ENCODE measurements at regions not wholly inside any gene's neighbourhood (a gene's known extent, or its start where the extent isn't known, plus 50 kb on each side); places are given as distances from the start of the nearest gene placed in this dataset.
A peak's percentile ranks its signal among the peaks of the same experiment; 100 is the strongest.

- no peak for DNase-seq (ENCODE audit: low spot score, unreplicated experiment)
- no peak for TF ChIP-seq CTCF (IDR thresholded peaks at IDR 0.05; ENCODE audit: unreplicated experiment)
- Mint-ChIP-seq H3K27me3 (peaks cover 4% of the 10 kb centered on the region), H3K9me3 (ENCODE audit: low read depth) (no peaks in the 10 kb centered on the region), H3K36me3 (ENCODE audit: insufficient read depth) (no peaks in the 10 kb centered on the region), H3K4me3 (ENCODE audit: low read depth) (no peak overlapping the region), H3K4me1 (ENCODE audit: low read depth) (peaks cover 13% of the 10 kb centered on the region), H3K27ac (no peak overlapping the region)
Observed at GRCh38 chr20:19018881-19019280, 193.6 kb upstream of the SLC24A3 start.

GRCh38 chr20:19019734-19020364 is 192.6 kb upstream of the SLC24A3 start:
- H3K27me3 Mint-ChIP-seq, result peaks cover 4% of the 10 kb centered on the region
- H3K9me3 Mint-ChIP-seq (ENCODE audit: low read depth), result no peaks in the 10 kb centered on the region
- no peak for DNase-seq (ENCODE audit: low spot score, unreplicated experiment)
- no peak overlapping the region for H3K27ac Mint-ChIP-seq
- H3K4me3 Mint-ChIP-seq (ENCODE audit: low read depth), result no peak overlapping the region
- H3K4me1 Mint-ChIP-seq (ENCODE audit: low read depth), result peaks cover 17% of the 10 kb centered on the region
- TF ChIP-seq CTCF (IDR thresholded peaks at IDR 0.05; ENCODE audit: unreplicated experiment), result peak; percentile 16
- no peaks in the 10 kb centered on the region for H3K36me3 Mint-ChIP-seq (ENCODE audit: insufficient read depth)

GRCh38 chr20:19021406-19022117 is 190.9 kb upstream of the SLC24A3 start:
- Mint-ChIP-seq H3K4me1 (ENCODE audit: low read depth) (peaks cover 17% of the 10 kb centered on the region), H3K27me3 (peaks cover 6% of the 10 kb centered on the region), H3K27ac (no peak overlapping the region), H3K9me3 (ENCODE audit: low read depth) (no peaks in the 10 kb centered on the region), H3K36me3 (ENCODE audit: insufficient read depth) (no peaks in the 10 kb centered on the region), H3K4me3 (ENCODE audit: low read depth) (no peak overlapping the region)
- no peak for DNase-seq (ENCODE audit: low spot score, unreplicated experiment)
- no peak for TF ChIP-seq CTCF (IDR thresholded peaks at IDR 0.05; ENCODE audit: unreplicated experiment)

GRCh38 chr20:19022118-19022575 is 190.3 kb upstream of the SLC24A3 start:
- Mint-ChIP-seq H3K27me3 (peaks cover 6% of the 10 kb centered on the region), H3K9me3 (ENCODE audit: low read depth) (no peaks in the 10 kb centered on the region), H3K36me3 (ENCODE audit: insufficient read depth) (no peaks in the 10 kb centered on the region), H3K27ac (no peak overlapping the region), H3K4me1 (ENCODE audit: low read depth) (peaks cover 17% of the 10 kb centered on the region), H3K4me3 (ENCODE audit: low read depth) (no peak overlapping the region)
- no peak for TF ChIP-seq CTCF (IDR thresholded peaks at IDR 0.05; ENCODE audit: unreplicated experiment)
- DNase-seq (ENCODE audit: low spot score, unreplicated experiment), result no peak

GRCh38 chr20:19022791-19023448 is 189.5 kb upstream of the SLC24A3 start:
- peaks cover 17% of the 10 kb centered on the region for H3K4me1 Mint-ChIP-seq (ENCODE audit: low read depth)
- H3K36me3 Mint-ChIP-seq (ENCODE audit: insufficient read depth), result no peaks in the 10 kb centered on the region
- H3K9me3 Mint-ChIP-seq (ENCODE audit: low read depth), result no peaks in the 10 kb centered on the region
- no peak for DNase-seq (ENCODE audit: low spot score, unreplicated experiment)
- no peak overlapping the region for H3K27ac Mint-ChIP-seq
- H3K27me3 Mint-ChIP-seq, result peaks cover 6% of the 10 kb centered on the region
- no peak for TF ChIP-seq CTCF (IDR thresholded peaks at IDR 0.05; ENCODE audit: unreplicated experiment)
- no peak overlapping the region for H3K4me3 Mint-ChIP-seq (ENCODE audit: low read depth)

Data from progenitor cell of endocrine pancreas (in vitro differentiated cells).